ENCODE measurements at regions not wholly inside any gene's neighbourhood (a gene's known extent, or its start where the extent isn't known, plus 50 kb on each side); places are given as distances from the start of the nearest gene placed in this dataset.

DNA sequence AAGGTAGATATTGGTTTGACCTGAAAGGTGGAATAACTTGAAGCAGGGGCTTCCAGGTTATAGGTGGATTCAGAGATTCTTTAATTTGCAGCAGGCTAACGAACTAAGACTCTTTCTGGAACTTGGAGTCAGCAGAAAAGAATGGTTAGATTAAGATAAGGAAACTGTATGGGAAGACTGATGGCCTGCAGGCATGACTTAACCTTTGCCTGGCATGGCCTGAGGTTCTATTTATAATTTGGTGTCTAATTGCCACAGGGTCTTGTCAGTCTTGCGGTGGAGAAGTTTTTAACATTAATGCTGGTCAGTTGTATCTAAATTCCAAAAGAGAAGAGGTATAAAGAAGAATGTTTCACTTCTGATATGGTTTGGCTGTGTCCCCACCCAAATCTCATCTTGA, 110.3 kb upstream of the VCX3A start:
- Histone ChIP-seq H3K9me3 (ENCODE audit: control insufficient read depth in 5 of 5, low read length in 5 of 5) (peaks cover 0 to 3% (median 0%) of the 10 kb centered on the region in 5 donors), H3K27me3 (ENCODE audit: control insufficient read depth in 5 of 5, insufficient read depth in 4 of 5, low read length in 5 of 5) (no peaks in the 10 kb centered on the region), H3K4me3 (ENCODE audit: low read depth in 1 of 5, low read length in 5 of 5) (no peak overlapping the region), H3K27ac (ENCODE audit: low read depth, low read length) (no peak overlapping the region), H3K4me1 (ENCODE audit: control insufficient read depth in 5 of 5, insufficient read depth in 5 of 5, low read length in 5 of 5) (no peaks in the 10 kb centered on the region), H3K9ac (ENCODE audit: low read length in 5 of 5) (no peak overlapping the region), H3K36me3 (ENCODE audit: control insufficient read depth in 5 of 5, insufficient read depth in 5 of 5, low read length in 5 of 5) (no peaks in the 10 kb centered on the region)

DNA sequence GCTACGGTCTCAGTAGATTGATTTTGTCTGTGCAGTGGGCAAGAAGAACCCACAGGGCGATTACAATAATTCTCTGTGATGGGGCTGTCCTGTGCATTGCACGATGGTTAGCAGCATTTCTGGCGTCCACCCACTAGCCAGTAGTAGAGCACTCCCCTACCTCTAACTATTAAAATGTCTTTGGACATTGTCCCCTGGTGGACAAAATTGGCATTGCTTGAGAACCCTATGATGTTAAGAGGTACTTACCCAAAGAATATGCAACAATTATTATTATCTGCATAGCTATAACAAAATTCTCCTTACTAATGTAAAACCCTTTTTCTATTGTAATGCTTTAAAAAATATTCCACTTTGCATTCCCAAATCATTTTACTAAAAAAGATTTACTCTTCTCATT, 109.5 kb upstream of the VCX3A start:
- Histone ChIP-seq H3K36me3 (ENCODE audit: control insufficient read depth in 5 of 5, insufficient read depth in 5 of 5, low read length in 5 of 5) (no peaks in the 10 kb centered on the region), H3K27me3 (ENCODE audit: control insufficient read depth in 5 of 5, insufficient read depth in 4 of 5, low read length in 5 of 5) (no peaks in the 10 kb centered on the region), H3K4me3 (ENCODE audit: low read depth in 1 of 5, low read length in 5 of 5) (no peak overlapping the region), H3K9me3 (ENCODE audit: control insufficient read depth in 5 of 5, low read length in 5 of 5) (peaks cover 0 to 3% (median 0%) of the 10 kb centered on the region in 5 donors), H3K4me1 (ENCODE audit: control insufficient read depth in 5 of 5, insufficient read depth in 5 of 5, low read length in 5 of 5) (no peaks in the 10 kb centered on the region), H3K9ac (ENCODE audit: low read length in 5 of 5) (no peak overlapping the region), H3K27ac (ENCODE audit: low read depth, low read length) (no peak overlapping the region)

DNA sequence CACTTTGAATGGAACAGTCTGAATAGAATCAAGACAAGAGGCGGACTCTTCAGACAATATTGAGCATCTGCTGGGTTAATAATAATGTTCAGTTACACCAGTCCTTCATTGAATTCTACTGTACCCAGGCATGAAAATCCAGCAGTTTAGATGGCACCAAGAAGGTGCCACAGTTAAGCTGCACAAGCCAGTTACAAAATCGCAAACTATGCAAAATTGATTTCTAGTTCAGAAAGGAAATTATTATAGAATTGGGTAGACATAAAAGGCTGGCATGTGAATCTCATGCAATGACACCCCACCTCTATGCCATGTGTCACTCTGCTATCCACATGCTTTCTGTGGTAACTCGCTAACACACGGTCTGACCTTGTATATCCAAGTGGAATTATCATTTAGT, 105.8 kb upstream of the VCX3A start:
- Histone ChIP-seq H3K4me3 (ENCODE audit: low read depth in 1 of 5, low read length in 5 of 5) (no peak overlapping the region), H3K9me3 (ENCODE audit: control insufficient read depth in 5 of 5, low read length in 5 of 5) (peaks cover 0 to 5% (median 0%) of the 10 kb centered on the region in 5 donors)

DNA sequence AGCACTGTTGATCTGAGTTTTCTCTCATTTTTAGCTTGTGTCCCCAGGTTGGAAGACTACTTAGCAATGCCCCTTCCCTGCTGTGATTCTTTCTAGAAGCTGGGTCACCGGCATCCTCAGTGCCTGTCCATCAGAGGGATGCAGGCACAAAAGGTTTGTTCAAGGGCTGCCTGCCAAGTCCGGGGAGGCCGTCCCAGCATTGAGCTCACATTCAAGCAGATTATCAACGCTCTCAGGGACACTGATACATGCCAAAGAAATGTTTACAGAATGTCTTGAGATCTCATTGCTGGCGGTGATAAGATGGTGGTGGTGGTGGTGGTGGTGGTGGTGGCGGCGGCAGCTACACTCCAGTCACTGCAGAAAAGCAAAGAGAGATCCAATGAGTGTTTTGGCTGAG, 79.6 kb upstream of the VCX3A start:
- H3K9ac ChIP-seq (ENCODE audit: low read length in 5 of 5), result no peak overlapping the region
- no peaks in the 10 kb centered on the region for H3K36me3 ChIP-seq (ENCODE audit: control insufficient read depth in 5 of 5, insufficient read depth in 5 of 5, low read length in 5 of 5)
- no peak overlapping the region for H3K27ac ChIP-seq (ENCODE audit: low read depth, low read length)
- no peak overlapping the region for H3K4me3 ChIP-seq (ENCODE audit: low read depth in 1 of 5, low read length in 5 of 5)
- H3K9me3 ChIP-seq (ENCODE audit: control insufficient read depth in 5 of 5, low read length in 5 of 5), result peaks cover 0 to 7% (median 3%) of the 10 kb centered on the region in 5 donors
- H3K4me1 ChIP-seq (ENCODE audit: control insufficient read depth in 5 of 5, insufficient read depth in 5 of 5, low read length in 5 of 5), result no peaks in the 10 kb centered on the region
- no peaks in the 10 kb centered on the region for H3K27me3 ChIP-seq (ENCODE audit: control insufficient read depth in 5 of 5, insufficient read depth in 4 of 5, low read length in 5 of 5)

More for the DNA sequence above, 105.8 kb upstream of the VCX3A start:
- Histone ChIP-seq H3K36me3 (ENCODE audit: control insufficient read depth in 5 of 5, insufficient read depth in 5 of 5, low read length in 5 of 5) (no peaks in the 10 kb centered on the region), H3K27ac (ENCODE audit: low read depth, low read length) (no peak overlapping the region), H3K4me1 (ENCODE audit: control insufficient read depth in 5 of 5, insufficient read depth in 5 of 5, low read length in 5 of 5) (no peaks in the 10 kb centered on the region), H3K9ac (ENCODE audit: low read length in 5 of 5) (no peak overlapping the region), H3K27me3 (ENCODE audit: control insufficient read depth in 5 of 5, insufficient read depth in 4 of 5, low read length in 5 of 5) (no peaks in the 10 kb centered on the region)

DNA sequence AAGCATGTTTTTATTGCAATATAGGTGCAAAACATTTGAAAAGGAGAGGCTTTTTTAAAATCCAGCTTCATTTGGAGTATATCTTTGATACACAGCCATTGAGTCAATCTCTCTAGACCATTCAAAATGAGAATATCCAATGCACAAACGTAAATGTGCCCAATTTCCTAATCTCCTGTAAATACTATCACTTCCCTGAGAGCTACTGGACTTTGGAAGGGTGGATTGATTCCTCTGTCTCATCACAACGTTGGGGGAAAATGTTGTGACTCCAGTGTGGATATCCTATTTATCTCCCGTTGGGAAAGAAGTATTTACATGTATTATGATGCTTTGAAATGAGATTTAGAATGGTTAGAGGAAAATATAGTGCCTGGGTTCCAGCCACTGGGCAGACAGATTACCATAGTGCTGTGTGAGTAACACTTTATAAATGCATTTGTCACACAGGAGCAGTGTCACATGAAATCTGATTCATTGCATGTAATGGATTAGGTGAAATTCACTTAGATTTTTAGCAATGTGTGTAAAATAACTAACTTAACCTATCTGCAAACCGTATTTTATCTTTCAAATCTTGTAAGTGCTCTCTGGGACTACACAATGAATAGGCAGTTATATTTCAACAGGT, 64.4 kb upstream of the VCX3A start:
- H3K9ac ChIP-seq (ENCODE audit: low read length in 5 of 5), result no peak overlapping the region
- no peak overlapping the region for H3K4me3 ChIP-seq (ENCODE audit: low read depth in 1 of 5, low read length in 5 of 5)
- H3K36me3 ChIP-seq (ENCODE audit: control insufficient read depth in 5 of 5, insufficient read depth in 5 of 5, low read length in 5 of 5), result no peaks in the 10 kb centered on the region
- no peak overlapping the region for H3K27ac ChIP-seq (ENCODE audit: low read depth, low read length)
- peaks cover 0 to 2% (median 0%) of the 10 kb centered on the region in 5 donors for H3K9me3 ChIP-seq (ENCODE audit: control insufficient read depth in 5 of 5, low read length in 5 of 5)
- no peaks in the 10 kb centered on the region for H3K4me1 ChIP-seq (ENCODE audit: control insufficient read depth in 5 of 5, insufficient read depth in 5 of 5, low read length in 5 of 5)
- no peaks in the 10 kb centered on the region for H3K27me3 ChIP-seq (ENCODE audit: control insufficient read depth in 5 of 5, insufficient read depth in 4 of 5, low read length in 5 of 5)
